Fibroblast of skin of scalp (primary cell): ENCODE measurements at regions not wholly inside any gene's neighbourhood (a gene's known extent, or its start where the extent isn't known, plus 50 kb on each side); places are given as distances from the start of the nearest gene placed in this dataset.

ENCODE experiments used
- DNase-seq: peaks from one replicate; pipeline ENCODE4 v3.0.0-alpha.2; 2013

DNA sequence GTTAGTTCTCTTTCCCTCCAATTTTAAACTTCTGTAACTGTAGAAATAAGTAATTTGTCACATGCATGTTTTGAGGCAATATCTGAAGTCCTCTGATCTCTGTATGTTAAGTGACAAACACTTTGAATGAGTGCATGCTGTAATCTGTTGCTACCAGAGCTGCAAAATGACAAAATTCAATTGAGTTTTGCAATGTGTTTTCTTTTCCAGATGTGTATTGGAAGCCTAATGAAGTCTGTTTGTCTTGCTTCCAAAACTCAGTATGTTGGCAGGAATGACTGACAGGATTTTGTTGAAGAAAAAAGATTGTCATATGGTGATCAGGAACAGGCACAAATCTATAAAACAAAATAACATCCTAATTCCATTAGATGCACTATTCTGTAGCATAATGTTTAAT is 561.6 kb upstream of the CDH8 start:
- DNase-seq, result no peak

DNA sequence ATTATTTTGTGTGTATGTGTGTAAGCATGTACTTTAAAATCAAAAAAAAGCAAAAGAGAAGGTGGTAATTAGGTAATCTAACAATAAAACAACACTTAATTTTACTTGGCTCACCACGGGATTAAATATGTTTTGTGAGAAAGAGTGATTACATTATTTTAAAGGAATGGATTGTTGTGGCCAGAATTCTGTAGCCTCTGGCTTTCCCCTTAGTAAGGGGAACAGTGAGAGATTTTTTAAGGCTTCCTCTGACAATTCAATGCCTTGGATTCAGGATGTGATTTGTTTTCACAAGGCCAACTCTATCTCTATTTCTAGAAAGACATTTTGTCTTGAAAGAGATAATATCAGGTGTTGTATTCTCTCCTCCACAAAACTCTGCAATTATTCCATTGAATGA is 560.3 kb upstream of the CDH8 start:
- no peak for DNase-seq

DNA sequence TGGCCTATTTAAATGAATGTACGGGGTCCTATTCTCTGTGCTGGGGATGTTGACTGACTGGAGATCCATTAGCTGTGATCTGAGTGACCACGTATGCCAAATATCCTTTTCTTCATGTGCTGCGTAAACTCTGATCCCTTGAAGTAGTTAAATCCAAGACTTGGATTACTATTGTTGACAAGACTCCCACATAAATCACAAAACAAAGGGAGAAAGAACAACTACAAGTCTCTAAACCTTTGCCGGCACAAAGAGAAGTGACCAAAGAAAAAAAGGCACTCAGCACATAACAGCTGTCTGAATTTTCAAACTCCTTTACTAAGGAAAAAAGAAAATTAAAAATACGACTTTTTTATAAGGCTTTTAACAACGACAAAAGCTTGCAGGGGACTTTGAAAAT is 559.9 kb upstream of the CDH8 start:
- DNase-seq, result no peak

DNA sequence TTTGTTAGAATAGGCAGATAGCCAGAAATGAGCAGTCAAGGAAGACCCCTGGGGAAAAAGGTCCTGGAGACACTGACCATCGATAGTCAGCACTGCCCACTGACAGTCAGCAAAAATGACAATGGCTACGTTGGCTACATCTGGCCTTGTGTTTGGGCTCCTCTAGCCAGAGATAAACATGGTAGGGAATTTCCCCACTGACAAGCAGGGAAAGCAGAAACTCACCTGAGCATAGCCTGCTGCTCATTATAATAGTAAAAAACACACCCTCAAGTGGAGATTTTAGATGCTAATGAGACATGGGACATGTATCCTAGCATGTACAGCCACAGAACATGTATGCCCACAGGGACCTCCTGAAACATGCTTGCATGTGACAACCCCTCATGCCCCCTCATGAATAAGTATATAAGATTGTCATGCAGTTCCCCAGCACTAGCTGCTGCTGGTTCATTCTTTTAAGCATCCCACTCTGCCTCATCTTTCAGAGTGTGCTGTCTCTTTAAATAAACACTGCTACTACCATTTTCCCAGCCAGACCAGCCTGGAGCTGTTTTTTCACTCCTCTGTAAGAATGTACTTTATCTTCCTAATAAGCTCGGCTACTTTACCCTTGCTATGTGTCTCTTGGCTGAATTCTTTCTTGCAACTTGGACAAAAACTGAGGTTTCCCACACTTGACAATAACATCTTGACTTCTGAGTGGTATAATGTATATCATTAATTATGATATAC is 550.1 kb upstream of the CDH8 start:
- DNase-seq, result no peak

DNA sequence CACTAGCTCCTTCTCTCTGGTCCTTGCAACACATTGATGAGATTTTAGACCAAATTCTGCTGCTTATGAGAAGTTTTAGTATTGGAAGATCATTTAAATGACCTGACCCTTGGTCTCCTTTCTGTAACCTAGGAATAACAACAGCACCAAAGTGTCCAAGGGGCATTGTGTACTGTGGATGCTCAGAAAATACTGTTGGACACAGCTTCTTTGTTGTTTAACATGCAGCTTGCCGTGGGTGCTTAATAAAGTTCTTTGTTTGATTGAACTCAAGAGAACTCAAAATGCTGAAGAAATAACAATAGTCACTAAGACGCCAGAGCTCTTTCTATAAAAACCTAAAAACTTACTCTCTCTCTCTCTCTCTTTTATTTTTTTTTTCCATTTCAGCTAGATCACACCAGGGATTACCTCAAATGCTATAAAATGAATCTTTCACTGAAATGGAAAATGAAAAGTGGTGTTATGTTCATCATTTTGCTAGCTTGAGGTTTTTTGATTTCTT is 548.9 kb upstream of the CDH8 start:
- DNase-seq, result no peak

DNA sequence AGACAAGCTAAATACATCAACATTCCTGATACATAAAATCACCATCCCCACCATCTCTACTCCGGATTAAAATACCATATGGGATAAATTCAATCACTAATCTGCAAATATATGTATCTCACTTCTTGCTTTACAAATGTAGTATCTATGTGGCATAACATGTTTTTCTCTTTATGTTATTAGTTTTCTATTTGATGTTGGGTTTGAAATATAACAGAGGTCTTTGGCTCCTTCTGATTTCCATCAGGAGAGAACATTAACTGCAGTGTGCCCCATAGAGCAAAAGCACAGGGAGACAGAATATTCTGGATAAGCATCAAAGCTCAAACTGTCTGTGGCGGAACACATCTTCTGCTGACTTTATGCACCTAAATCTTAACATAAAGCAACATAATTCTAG is 547.2 kb upstream of the CDH8 start:
- DNase-seq, result peak; percentile 13

DNA sequence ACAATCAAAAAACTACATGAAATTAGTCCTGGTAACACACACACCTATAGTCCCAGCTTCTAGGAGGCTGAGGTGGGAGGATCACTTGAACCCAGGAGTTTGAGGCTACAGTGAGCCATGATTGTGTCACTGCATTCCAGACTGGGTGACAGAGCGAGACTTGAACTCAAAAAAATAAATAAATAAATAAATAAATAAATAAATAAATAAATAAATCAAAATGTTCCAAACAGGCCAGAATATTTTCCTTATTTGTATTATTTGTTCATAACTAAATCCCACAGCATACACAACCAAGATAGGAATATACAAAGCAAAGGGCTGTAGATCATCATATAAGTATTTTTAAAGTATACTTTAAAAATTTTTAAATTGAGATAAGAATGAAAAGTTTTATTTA is 537.2 kb upstream of the CDH8 start:
- DNase-seq, result no peak

DNA sequence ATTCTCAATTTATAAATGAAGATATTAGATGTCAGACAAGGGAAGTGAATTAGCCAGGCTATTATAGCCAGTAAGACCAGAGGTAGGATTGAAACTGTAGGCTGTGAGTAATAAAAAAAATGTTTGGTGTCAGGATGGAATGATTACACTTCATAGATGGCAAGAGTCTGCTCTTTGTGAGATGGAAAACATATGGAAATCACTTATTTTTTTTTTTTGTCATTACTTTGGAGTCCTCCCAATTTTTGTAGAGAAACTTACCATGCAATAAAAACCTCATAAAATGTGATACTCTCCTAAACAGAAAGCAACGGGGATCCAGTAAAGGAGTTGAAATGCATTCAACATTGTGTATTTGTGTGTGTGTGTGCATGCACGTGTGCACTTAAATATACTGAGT is 532.7 kb upstream of the CDH8 start:
- peak; percentile 33 for DNase-seq

DNA sequence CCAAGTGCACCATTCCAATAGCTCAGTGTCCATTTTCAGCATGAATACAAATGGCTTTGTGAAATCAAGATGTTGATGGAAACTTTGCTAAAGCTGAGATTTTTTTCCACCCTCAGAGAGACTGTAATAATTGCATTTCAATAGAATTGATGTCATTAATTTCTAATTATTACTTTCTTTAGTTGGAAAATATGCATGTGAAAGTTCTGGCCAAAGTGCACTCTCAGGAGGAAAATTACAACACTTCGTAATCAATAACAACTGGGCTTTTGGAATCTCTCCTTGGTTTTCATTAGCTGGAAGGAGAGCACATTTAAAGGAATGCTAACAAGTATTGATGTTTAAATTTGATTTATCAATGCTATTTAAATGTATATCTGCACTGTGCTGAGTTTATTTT is 529.5 kb upstream of the CDH8 start:
- no peak for DNase-seq

DNA sequence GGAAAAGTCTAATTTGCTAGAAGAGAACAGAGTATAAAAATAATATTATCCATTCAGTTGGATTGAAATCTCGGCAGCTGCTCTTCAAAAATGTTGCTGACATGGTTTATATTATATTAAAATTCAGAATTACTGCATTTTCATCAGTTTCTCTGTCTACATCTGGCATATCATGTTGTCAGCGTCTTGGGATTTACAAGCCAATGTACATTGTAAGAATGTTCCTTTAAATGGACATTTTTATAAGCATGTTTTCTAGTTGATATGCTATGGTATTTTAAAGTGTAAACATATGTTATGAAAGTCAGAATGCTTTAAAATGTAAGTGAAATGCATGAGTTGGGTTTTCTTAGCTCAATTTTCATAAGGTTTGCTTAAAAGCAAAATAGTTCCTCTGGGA is 528.1 kb upstream of the CDH8 start:
- DNase-seq, result no peak

DNA sequence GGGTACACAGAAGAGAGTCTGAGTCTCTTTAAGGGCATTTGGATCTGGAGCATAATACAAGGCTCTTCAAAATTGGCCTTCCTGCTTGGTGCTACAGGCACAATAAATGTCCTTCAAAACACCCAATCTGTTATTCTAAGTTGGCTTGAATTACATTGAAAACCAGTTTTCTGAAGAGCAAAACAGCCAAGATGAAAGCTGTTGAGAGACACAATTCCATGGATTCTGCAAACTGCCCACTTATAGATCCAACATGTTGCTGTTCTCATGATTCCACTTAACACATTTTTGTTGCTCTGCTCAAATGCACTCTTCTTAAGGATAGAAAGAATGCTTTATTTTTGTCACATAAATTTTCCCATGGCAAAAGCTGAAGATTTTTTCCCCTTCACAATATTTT is 525.9 kb upstream of the CDH8 start:
- DNase-seq, result no peak

DNA sequence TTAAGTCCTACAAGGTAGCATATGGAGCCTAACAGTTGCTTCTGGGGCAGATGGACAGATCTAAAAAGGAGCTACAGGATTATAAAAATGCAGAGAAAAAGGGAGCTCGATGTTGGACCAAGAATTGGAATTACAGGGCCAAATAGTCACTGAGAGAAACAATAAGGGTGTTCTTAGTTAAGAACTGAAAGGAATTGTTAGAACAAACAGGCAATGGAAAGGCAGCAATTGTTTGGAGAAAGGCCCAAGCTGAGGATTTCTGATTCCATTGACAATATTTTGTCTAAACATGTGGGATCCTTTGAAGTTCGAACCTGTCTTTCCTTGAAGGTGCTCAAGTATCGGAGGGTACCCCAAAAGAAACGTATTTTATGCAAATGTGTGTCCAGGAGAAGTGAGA is 513.6 kb upstream of the CDH8 start:
- no peak for DNase-seq

DNA sequence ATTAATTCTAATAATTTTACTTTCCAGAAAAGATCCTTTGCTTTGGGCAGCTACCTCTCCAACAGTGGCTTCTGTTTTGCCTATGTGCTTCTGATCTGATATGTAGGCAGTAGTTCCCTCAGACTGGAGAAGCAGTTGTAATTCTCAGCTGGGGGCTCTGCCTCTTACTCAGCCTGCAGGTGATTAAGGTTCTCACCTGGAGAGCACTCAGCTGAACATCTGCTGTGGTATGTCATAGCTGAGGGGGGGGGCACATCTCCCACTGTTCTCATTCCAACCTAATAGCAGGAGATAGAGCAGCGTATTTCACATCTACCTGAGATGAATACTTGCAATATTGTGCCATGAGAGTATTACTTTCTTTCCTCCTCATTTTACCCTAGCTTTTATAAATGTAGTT is 511.9 kb upstream of the CDH8 start:
- DNase-seq, result no peak

DNA sequence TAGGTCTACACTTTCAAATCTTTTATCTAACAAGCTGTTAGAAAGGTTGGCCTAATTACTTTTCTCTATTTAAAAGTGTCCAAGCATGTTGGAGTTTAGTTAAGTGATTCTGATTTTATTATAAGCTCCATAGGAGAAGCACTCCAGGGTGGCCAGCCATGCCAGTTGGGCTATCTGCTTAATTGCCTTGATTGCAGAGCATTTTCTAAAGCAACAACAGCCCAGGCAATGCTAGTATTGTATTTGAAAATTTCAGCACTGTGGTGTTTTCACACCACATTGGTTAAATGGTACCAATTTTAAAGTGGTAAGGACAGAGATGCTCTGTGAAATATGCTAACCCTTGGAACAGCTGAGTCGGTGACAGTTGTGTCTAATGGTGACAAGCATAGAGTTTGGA is 510.5 kb upstream of the CDH8 start:
- no peak for DNase-seq

DNA sequence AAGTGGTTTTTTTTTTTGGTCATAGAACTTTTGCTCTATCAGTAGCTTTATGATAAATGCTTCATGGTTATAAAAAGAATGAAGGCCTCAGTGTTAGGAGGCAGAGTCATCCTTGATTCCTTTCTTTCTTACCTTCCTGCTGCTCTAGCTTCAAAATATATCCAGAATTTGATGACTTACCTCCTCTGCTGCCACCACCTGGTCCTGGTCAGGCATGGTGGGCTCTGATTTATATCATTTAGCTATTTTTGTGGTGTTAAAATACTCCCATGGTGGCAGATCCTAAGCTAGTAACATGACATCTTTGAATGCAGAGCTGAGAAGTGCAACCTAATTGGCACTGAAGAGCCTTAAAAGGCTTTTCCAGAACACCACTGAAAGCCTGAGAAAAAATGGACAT is 508.8 kb upstream of the CDH8 start:
- no peak for DNase-seq

DNA sequence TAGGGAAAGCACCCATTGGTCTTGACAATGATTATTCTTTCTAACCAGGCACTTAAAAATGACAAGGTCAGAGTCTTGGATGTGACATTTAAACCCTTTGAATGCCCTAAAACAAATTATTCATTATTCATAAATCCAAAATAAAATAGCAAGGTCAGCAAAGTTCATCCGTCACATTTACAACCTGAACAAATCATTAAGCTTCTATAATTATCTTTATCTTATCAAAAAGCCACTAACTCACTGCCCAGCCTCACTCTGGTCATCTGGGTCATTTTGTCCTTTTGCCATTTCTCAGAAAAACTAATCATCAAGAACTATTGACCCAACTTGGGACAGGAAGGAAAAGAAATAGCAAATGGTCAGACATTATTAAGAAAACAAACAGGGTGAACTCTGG is 507.3 kb upstream of the CDH8 start:
- DNase-seq, result no peak

DNA sequence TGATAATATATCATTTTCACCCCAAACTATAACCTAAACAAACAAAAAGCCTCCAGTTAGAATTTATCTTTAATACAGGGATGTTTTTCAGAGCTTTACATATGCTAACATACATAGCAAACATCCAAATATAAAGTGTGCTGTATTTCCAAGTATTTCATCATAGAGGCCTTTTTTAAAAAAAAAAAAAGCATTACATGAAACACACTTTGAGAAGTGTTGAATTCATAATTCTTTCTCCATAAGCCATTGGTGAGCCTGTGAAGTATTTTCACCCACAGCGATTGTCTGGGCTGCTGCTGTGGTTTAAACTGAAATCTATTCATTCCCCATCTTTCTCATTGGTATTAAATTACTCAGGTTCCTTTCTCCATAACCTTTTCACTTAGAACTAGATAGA is 503.4 kb upstream of the CDH8 start:
- peak; percentile 37 for DNase-seq

DNA sequence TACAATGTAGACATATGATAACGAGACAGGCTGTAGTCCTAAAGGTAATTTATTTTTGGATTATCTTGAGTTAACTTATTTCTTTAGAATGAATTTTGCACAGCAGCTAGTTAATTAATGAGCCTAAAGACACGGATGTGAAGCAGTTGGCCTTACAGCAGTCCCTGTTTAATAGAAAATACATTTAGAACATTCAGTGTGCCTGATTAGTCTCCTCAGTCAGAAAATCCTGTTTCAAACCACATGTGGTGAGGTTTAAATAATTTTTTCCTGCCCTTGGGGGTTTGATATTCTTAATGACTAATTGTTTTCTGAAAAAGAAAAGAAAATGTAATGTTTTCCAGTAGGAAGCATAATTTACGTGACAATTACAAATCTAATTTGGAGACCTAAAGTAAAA is 494.2 kb upstream of the CDH8 start:
- no peak for DNase-seq

DNA sequence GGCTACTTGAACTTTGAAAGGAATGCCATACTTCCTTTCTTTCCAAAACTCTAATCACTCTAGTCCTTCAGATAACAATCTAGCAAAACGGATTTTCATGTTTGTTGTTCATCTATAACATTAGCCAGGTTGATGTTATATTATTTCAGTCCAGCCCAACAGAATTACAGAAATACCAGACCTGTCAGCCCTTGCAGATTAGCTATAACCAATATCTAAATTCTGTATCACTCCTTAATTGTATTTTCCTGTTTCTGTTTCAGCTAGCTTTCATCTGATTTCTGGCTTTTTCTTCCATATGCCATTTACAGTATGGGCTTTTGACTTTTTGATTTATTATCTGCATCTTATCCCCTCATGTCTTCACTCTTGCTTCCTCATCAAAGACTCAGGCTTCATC is 479.8 kb upstream of the CDH8 start:
- DNase-seq, result no peak

DNA sequence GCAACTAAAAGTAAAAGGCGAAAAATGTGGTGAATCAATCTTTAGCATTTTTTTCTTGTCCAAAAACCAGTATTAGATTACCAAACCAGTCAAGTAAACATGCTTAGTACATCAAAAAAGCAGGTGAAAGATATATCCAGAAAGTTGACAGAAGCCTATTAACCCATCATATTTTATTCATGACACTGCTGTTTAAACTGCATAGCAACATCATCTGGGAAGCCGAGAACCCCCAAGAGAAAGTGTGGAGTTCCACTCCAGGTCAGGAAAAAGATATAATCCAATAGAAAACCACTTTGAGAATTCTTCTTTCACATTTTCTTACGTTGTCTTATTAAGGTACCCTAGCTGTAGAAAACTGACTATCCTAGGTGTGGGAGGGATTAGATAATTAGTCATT is 466.8 kb upstream of the CDH8 start:
- no peak for DNase-seq

DNA sequence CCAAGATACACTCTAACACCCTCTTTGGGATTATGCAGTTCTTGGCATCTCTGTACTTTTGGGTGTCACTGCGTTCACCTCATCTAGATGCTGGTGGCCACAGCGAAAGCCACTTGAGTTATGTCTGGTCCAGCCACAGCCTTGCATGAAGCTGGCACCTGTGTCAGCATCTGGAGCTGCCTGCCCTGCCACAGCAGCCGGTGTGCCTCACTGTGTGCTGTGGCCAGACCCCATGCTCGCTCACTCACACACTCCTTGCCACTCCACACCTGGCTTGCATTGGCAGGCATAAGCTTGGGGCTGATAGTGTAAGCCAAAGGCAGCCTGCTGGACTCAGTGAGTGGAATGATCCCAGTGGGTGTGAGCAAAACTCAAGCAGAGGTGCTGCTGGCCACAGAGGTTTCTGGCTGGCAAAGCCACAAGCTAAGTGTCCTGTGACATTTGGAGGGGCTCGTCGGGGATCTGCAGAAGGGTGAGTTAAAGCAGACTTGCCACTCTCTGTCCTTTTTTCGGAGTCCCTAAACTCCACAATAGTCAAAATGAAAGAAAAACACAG is 442.7 kb upstream of the CDH8 start:
- DNase-seq, result no peak

DNA sequence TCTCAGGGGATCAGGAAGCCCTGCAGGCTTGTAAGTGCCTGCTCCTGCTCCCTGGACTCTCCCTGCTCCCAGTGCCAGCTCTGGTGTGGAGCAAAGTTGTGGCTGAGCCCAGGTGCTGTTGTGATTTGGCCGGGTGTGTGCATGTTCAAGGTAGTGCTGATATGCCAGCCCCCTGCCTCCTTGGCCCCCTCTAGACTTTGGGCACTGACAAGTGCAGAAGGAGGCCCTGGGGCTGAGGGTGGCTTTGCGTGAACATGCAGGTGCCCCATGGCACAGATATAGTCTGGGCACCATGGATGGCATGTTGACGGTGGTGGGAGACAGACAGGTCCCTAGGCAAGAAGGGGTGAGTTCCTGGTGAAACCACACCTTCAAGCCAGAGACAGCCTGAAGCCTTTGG is 441.6 kb upstream of the CDH8 start:
- no peak for DNase-seq

DNA sequence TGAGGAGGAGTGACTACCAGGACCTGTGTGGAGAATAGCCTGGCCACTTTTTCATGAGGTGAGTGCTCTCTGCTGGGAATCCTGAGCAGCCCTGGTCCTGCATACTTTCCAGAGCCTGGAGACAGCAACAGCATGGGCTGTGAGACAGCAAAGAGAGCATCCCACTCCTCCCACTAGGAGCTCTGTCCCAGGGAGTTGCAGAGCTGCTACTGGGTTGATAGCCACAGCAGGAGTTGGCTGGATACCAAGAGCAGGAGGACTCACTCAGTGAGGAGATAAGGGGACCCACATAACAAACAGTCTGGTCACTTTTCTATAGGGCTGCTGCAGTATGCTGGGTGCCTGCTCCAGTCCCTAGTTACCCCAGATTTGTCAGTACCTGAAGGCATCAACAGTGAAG is 439.3 kb upstream of the CDH8 start:
- no peak for DNase-seq

DNA sequence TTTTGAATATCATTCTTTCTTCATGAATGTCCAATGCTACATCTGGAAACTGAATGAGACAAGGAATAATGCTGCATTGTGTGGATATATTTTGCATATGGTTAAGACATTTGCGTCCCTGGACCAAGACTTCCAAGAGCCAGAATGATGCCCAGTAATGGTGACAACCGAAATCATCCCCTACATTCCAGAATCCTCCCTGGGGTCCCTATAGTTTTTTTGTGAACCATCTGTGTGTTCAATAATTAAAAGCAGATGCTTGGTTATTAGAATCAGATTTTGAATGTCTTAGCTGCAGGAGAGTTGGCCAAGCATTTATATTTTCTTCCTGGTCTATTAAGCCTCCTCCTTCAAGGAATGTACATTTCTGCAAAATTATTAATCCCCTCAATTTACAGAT is 426.7 kb upstream of the CDH8 start:
- DNase-seq, result peak; percentile 42

DNA sequence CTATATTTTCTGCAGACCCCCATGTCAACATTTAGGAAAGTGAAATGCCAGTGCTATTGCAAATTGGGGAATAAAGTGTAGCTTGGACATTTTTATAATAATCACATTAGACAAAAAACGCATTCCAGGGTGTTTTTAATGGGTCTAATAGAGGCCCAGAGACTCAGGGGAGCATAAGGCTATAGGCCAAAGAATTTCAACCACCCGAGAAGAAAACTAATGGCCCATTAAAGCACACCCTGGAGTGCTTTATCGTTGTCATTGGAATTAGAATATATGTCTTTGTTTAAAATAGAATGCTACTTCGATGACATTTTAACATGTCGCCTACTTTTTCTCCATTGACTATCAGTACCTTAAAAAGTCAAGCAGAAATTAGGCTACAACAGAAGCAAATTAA is 414.1 kb upstream of the CDH8 start:
- no peak for DNase-seq
